ENCODE measurements at regions not wholly inside any gene's neighbourhood (a gene's known extent, or its start where the extent isn't known, plus 50 kb on each side); places are given as distances from the start of the nearest gene placed in this dataset.
A peak's percentile ranks its signal among the peaks of the same experiment; 100 is the strongest.

- no peak overlapping the region for H3K4me3 ChIP-seq (ENCODE audit: low read depth, low read length)
- no peaks in the 10 kb centered on the region for H3K4me1 ChIP-seq
- peak; percentile 62 for TF ChIP-seq CTCF (IDR thresholded peaks at IDR 0.05; ENCODE audit: low read depth, low read length)
- no peaks in the 10 kb centered on the region for H3K36me3 ChIP-seq
- H3K27me3 ChIP-seq = no peaks in the 10 kb centered on the region
- no peaks in the 10 kb centered on the region for H3K9me3 ChIP-seq
- peak; percentile 52 for DNase-seq
Measured at GRCh38 chr18:55096263-55096951, 137.1 kb upstream of the CCDC68 start.

- no peaks in the 10 kb centered on the region for H3K27me3 ChIP-seq
- H3K9me3 ChIP-seq = no peaks in the 10 kb centered on the region
- H3K4me3 ChIP-seq (ENCODE audit: low read depth, low read length) = no peak overlapping the region
- no peaks in the 10 kb centered on the region for H3K4me1 ChIP-seq
- H3K36me3 ChIP-seq = no peaks in the 10 kb centered on the region
- DNase-seq = no peak
- no peak for TF ChIP-seq CTCF (IDR thresholded peaks at IDR 0.05; ENCODE audit: low read depth, low read length)
Measured at GRCh38 chr18:55095584-55095983, 136.3 kb upstream of the CCDC68 start.

- Histone ChIP-seq H3K36me3 (no peaks in the 10 kb centered on the region), H3K4me3 (ENCODE audit: low read depth, low read length) (no peak overlapping the region), H3K9me3 (no peaks in the 10 kb centered on the region), H3K4me1 (no peaks in the 10 kb centered on the region), H3K27me3 (no peaks in the 10 kb centered on the region)
- DNase-seq = no peak
- no peak for TF ChIP-seq CTCF (IDR thresholded peaks at IDR 0.05; ENCODE audit: low read depth, low read length)
Measured at GRCh38 chr18:55093808-55094207, 134.5 kb upstream of the CCDC68 start.

GRCh38 chr18:55093295-55093694 lies 134.0 kb upstream of the CCDC68 start:
- no peaks in the 10 kb centered on the region for H3K36me3 ChIP-seq
- DNase-seq = no peak
- no peak for TF ChIP-seq CTCF (IDR thresholded peaks at IDR 0.05; ENCODE audit: low read depth, low read length)
- H3K27me3 ChIP-seq = no peaks in the 10 kb centered on the region
- H3K4me3 ChIP-seq (ENCODE audit: low read depth, low read length) = no peak overlapping the region
- no peaks in the 10 kb centered on the region for H3K4me1 ChIP-seq
- H3K9me3 ChIP-seq = no peaks in the 10 kb centered on the region

GRCh38 chr18:55092166-55092565 lies 132.9 kb upstream of the CCDC68 start:
- no peak for DNase-seq
- H3K36me3 ChIP-seq = no peaks in the 10 kb centered on the region
- no peaks in the 10 kb centered on the region for H3K4me1 ChIP-seq
- no peaks in the 10 kb centered on the region for H3K9me3 ChIP-seq
- no peak for TF ChIP-seq CTCF (IDR thresholded peaks at IDR 0.05; ENCODE audit: low read depth, low read length)
- H3K4me3 ChIP-seq (ENCODE audit: low read depth, low read length) = no peak overlapping the region
- H3K27me3 ChIP-seq = no peaks in the 10 kb centered on the region

GRCh38 chr18:55090564-55091188 lies 131.4 kb upstream of the CCDC68 start:
- DNase-seq = no peak
- H3K4me3 ChIP-seq (ENCODE audit: low read depth, low read length) = no peak overlapping the region
- no peaks in the 10 kb centered on the region for H3K36me3 ChIP-seq
- H3K4me1 ChIP-seq = no peaks in the 10 kb centered on the region
- H3K9me3 ChIP-seq = no peaks in the 10 kb centered on the region
- no peak for TF ChIP-seq CTCF (IDR thresholded peaks at IDR 0.05; ENCODE audit: low read depth, low read length)
- H3K27me3 ChIP-seq = no peaks in the 10 kb centered on the region
